AG09319 (cell line): ENCODE measurements at regions not wholly inside any gene's neighbourhood (a gene's known extent, or its start where the extent isn't known, plus 50 kb on each side); places are given as distances from the start of the nearest gene placed in this dataset.

Source experiments
- DNase-seq: peaks from one replicate; pipeline ENCODE4 v3.0.0-alpha.2; 2010; ENCODE audit warnings: low read depth; ENCODE audit errors: extremely low read depth
- CTCF ChIP-seq: IDR thresholded peaks from 2 replicates; pipeline ENCODE4 v1.5.1; 2011; ENCODE audit warnings: low read depth, mild to moderate bottlenecking, inconsistent platforms, low read length, moderate library complexity

GRCh38 chr2:168401048-168401556, 55.0 kb upstream of the CERS6 start:
- TF ChIP-seq CTCF, result no peak
- no peak for DNase-seq

- no peak for DNase-seq
- TF ChIP-seq CTCF, result no peak
Measured at GRCh38 chr2:168401771-168402170, 54.3 kb upstream of the CERS6 start.

- no peak for TF ChIP-seq CTCF
- DNase-seq, result no peak
Measured at GRCh38 chr2:168402531-168402930, 53.5 kb upstream of the CERS6 start.

DNA sequence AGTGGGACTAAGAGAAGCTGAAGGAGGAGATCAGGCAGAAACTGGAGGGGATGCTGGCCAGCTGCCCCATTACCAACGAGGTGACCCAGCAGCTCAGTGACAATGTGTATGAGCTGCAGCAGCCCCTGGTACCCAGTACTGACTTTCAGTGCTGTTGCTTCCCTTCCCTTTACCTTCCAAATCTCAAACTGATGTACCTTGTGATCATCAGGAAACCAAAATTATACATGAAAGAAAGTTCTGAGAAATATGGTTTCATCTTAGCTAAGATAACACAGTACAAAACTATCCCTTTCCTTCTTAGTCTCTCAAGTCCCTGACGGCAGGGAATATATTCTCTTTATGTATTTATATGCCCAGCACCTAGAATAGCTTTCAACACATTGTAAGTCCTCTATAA, 52.3 kb upstream of the CERS6 start:
- no peak for DNase-seq
- TF ChIP-seq CTCF, result no peak

GRCh38 chr2:168404764-168405163, 51.3 kb upstream of the CERS6 start:
- no peak for TF ChIP-seq CTCF
- DNase-seq, result no peak
